ENCODE measurements at regions not wholly inside any gene's neighbourhood (a gene's known extent, or its start where the extent isn't known, plus 50 kb on each side); places are given as distances from the start of the nearest gene placed in this dataset.
A peak's percentile ranks its signal among the peaks of the same experiment; 100 is the strongest.

DNA sequence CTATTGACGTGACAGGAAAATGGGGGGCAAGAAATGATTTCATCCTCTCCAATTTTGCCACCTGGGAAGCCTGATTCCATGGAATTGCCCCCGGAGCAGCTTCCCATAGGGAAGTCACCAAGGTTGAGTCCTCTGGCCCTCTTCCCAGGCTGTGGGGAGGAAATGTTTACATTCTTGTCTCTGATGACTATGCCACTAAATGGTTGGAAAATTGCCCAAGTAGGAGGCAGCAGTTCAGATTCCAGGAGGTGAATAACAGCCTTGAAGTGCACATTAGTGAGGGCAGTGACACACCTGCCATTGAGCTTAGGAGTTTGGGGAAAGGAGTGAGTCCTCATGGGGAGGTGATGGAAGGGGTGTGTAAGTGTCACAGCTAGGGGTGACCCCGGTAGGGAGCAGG, 449.2 kb upstream of the DCC start:
- peak; percentile 93 for DNase-seq
- in situ Hi-C loops (cut with HindIII; ENCODE audit: low pct_ligation_motif_present, low pct_unique_long_range_greater_than_20kb, low sequenced_read_pairs) = no loop called here

DNA sequence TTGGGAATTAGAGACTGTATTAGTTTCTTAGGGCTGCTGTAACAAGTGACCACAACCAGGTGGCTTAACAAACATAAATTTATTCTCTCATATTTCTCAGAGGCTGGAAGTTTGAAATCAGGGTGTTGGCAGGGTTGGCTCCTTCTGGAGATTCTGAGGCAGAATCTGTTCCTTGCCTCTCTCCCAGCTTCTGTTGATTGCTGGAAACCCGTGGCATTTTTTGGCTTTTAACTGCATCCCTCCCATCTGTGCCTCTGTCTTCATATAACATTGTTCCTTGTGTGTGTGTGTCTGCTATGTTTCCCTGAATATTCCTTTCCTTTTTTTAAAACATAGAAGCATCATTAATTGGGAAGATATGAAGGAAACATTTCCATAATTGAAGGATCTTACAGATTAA, 448.1 kb upstream of the DCC start:
- no peak for DNase-seq
- in situ Hi-C loops (cut with HindIII; ENCODE audit: low pct_ligation_motif_present, low pct_unique_long_range_greater_than_20kb, low sequenced_read_pairs) = no loop called here

- in situ Hi-C loops (cut with HindIII; ENCODE audit: low pct_ligation_motif_present, low pct_unique_long_range_greater_than_20kb, low sequenced_read_pairs) = no loop called here
- no peak for DNase-seq
Measured at GRCh38 chr18:51897884-51898283, 442.1 kb upstream of the DCC start.

GRCh38 chr18:51907687-51908597, 432.1 kb upstream of the DCC start:
- DNase-seq = no peak
- in situ Hi-C loops (cut with HindIII; ENCODE audit: low pct_ligation_motif_present, low pct_unique_long_range_greater_than_20kb, low sequenced_read_pairs) = no loop called here

GRCh38 chr18:51908598-51908944, 431.4 kb upstream of the DCC start:
- in situ Hi-C loops (cut with HindIII; ENCODE audit: low pct_ligation_motif_present, low pct_unique_long_range_greater_than_20kb, low sequenced_read_pairs) = no loop called here
- no peak for DNase-seq

- in situ Hi-C loops (cut with HindIII; ENCODE audit: low pct_ligation_motif_present, low pct_unique_long_range_greater_than_20kb, low sequenced_read_pairs) = no loop called here
- no peak for DNase-seq
Measured at GRCh38 chr18:51911584-51911983, 428.4 kb upstream of the DCC start.

DNA sequence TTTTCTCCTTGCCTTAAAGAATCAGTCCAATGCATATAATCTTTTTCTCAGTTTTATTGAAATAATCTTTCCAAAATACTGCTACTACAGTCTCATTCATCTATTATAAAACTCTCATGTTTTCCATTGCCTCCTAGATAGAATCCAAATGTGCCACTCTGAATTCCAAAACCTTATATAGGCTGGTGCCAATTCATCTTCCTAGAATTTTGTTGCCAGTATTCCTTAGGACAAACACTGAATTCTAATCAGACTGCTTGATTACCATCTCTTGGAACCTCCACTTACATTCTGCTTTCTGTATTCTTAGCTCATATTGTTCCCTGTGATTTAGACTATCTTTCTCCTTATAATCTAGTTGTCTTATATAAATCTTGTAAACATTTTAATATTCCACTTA, 427.6 kb upstream of the DCC start:
- in situ Hi-C loops (cut with HindIII; ENCODE audit: low pct_ligation_motif_present, low pct_unique_long_range_greater_than_20kb, low sequenced_read_pairs) = no loop called here
- no peak for DNase-seq

- DNase-seq = no peak
- in situ Hi-C loops (cut with HindIII; ENCODE audit: low pct_ligation_motif_present, low pct_unique_long_range_greater_than_20kb, low sequenced_read_pairs) = no loop called here
Measured at GRCh38 chr18:51915176-51915575, 424.8 kb upstream of the DCC start.

GRCh38 chr18:51921862-51922261, 418.1 kb upstream of the DCC start:
- in situ Hi-C loops (cut with HindIII; ENCODE audit: low pct_ligation_motif_present, low pct_unique_long_range_greater_than_20kb, low sequenced_read_pairs) = no loop called here
- no peak for DNase-seq

DNA sequence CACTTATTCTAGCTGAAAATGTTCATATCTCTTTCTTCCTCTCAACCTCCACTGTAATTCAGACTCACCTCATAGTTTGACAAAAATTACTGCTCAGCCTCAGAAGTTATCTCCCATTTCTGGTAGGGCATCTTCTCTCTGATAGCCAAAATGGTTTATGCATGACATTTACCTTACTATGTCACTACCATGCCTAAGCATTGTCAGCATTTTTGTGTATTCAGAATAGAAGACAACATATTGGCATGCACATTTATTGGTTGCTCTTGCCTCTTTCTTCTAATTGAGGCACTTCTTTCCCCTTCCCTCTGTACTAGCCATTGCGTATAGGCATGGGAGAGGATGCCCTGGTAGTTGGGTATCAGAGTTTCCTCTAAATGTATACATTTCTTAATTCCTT, 406.1 kb upstream of the DCC start:
- DNase-seq = no peak
- in situ Hi-C loops (cut with HindIII; ENCODE audit: low pct_ligation_motif_present, low pct_unique_long_range_greater_than_20kb, low sequenced_read_pairs) = no loop called here

DNA sequence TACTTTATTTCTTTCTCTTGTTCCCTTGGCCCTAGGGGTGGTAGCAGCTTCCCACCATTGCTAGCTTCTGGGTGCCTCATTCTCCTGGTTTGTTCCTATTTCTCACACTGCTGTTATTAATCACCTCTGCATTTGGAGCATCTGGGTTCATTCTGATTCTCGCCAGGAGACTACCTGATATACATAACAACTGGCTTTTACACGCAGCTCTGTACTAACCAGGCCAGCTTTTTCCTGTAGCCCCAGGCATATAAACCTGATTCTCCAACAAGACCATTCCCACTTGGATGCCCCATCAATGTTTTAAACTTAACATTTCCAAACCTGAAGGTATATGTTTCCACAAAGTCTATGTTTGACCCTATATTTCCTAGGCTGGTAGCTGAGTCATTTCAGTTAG, 403.9 kb upstream of the DCC start:
- DNase-seq = no peak
- in situ Hi-C loops (cut with HindIII; ENCODE audit: low pct_ligation_motif_present, low pct_unique_long_range_greater_than_20kb, low sequenced_read_pairs) = no loop called here

DNA sequence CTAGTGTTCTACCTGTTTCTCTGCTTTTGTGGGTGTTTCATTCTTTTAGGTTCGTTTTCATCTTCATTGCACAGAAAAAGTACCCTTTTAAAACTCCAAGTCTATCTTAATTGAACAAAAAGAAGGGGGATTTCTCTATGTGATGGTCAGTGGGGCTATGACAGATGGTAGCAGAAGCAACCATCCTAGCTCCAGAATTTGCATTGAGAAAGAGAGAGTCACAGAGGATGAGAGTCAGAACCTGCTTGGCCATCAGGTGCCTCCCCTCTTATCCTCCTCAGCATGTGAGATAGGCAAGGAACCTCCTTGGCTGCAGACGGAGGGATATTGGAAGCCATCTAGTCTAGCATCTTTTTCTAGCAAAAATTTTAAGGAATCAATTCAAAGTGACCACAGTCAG, 398.0 kb upstream of the DCC start:
- in situ Hi-C loops (cut with HindIII; ENCODE audit: low pct_ligation_motif_present, low pct_unique_long_range_greater_than_20kb, low sequenced_read_pairs) = no loop called here
- no peak for DNase-seq

GRCh38 chr18:51943281-51943680, 396.7 kb upstream of the DCC start:
- no peak for DNase-seq
- in situ Hi-C loops (cut with HindIII; ENCODE audit: low pct_ligation_motif_present, low pct_unique_long_range_greater_than_20kb, low sequenced_read_pairs) = no loop called here

DNA sequence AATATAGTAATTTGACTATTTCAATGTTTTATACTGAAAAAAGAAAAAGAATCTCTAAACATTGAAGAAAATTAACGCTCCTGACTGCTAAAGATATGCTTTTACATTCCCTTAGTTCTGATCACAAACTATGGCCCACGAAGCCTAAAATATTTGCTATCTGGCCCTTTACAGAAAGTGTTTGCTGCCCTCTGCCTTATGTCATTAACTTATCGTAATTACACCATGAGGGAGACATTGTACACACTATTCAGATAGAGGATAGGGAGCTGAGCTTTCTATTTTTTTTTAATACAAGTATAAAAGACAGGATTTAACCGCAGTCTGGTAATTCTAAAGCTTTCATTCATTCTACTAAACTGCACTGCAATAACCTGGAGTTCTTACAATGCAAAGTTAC, 393.1 kb upstream of the DCC start:
- DNase-seq = no peak
- in situ Hi-C loops (cut with HindIII; ENCODE audit: low pct_ligation_motif_present, low pct_unique_long_range_greater_than_20kb, low sequenced_read_pairs) = no loop called here

GRCh38 chr18:51952844-51953243, 387.2 kb upstream of the DCC start:
- in situ Hi-C loops (cut with HindIII; ENCODE audit: low pct_ligation_motif_present, low pct_unique_long_range_greater_than_20kb, low sequenced_read_pairs) = no loop called here
- no peak for DNase-seq

GRCh38 chr18:51953521-51953920, 386.5 kb upstream of the DCC start:
- in situ Hi-C loops (cut with HindIII; ENCODE audit: low pct_ligation_motif_present, low pct_unique_long_range_greater_than_20kb, low sequenced_read_pairs) = no loop called here
- no peak for DNase-seq

DNA sequence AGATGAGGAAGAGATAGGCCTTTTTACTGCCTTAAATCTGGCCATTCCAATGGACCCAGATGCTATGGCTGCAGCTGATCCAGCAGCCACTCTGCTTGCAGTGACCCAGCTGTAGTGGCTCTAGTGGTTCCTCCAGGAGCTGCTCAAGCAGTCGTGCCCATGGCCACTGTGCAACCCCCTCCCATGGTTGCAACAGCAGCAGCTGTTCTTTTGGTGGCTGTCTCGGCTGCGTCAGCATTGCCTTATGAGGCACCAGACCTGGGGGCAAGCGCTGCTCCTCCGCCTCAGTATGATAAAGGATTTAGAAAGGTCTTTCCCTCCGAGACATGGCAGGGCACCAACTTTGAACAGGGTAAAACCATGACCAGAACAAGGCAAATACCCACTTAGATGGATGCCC, 384.9 kb upstream of the DCC start:
- in situ Hi-C loops (cut with HindIII; ENCODE audit: low pct_ligation_motif_present, low pct_unique_long_range_greater_than_20kb, low sequenced_read_pairs) = no loop called here
- DNase-seq = no peak

DNA sequence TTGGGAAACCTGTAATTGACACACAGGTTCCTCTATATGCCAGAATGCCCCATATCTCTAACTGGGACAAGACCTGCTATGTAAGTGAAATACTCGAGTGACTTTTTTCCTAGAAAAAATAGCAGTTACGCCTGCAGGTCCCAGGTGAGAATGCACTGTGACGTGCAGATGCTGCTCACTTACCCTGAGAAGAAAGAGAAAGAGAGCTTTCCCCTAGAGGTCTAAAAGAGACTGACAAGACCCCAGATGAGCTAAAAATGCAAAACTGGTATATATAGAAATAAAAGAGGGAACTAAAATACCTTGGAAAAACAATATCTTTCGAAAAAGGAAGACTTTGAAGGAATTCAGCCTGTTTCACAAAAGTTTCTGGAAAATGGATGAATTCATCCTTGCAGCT, 383.0 kb upstream of the DCC start:
- in situ Hi-C loops (cut with HindIII; ENCODE audit: low pct_ligation_motif_present, low pct_unique_long_range_greater_than_20kb, low sequenced_read_pairs) = no loop called here
- DNase-seq = no peak

- DNase-seq = no peak
- in situ Hi-C loops (cut with HindIII; ENCODE audit: low pct_ligation_motif_present, low pct_unique_long_range_greater_than_20kb, low sequenced_read_pairs) = no loop called here
Measured at GRCh38 chr18:51980101-51980500, 359.9 kb upstream of the DCC start.

DNA sequence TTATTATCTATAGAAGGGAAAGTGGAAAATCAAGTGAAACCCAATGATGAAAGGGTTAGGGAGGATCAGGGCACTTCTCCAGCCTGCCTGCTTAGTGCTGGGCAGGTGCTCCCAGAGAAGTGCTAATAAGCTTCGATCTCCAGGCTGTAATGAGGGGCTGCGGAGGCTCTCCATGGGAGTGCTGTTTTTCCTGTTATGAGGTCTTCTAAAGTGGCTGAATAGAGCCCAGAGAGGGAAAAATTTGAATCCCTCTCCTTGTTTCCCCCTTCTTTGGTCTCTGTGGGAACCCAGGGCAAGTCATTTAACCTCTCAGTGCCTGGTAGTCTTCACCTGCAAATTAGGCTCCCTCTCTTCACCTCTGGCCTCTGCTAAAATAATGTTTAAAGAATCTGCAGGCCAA, 351.7 kb upstream of the DCC start:
- no peak for DNase-seq
- in situ Hi-C loops (cut with HindIII; ENCODE audit: low pct_ligation_motif_present, low pct_unique_long_range_greater_than_20kb, low sequenced_read_pairs) = no loop called here

GRCh38 chr18:51997129-51997528, 342.9 kb upstream of the DCC start:
- peak; percentile 0 for DNase-seq
- in situ Hi-C loops (cut with HindIII; ENCODE audit: low pct_ligation_motif_present, low pct_unique_long_range_greater_than_20kb, low sequenced_read_pairs) = no loop called here

Measured in ACHN (cell line).